BLaER1 treated with 17β-estradiol and CSF1 and Interleukin-3, amounts not matched to agents 10 nM and 100 nM (cell line): ENCODE measurements at regions not wholly inside any gene's neighbourhood (a gene's known extent, or its start where the extent isn't known, plus 50 kb on each side); places are given as distances from the start of the nearest gene placed in this dataset.
"Not testable (repeated sequence)": the region's sequence is repeated elsewhere in the genome, so short reads cannot be mapped to it uniquely, and the experiment has no call there.

Experiments
- H3K27ac ChIP-seq, 11 experiments: shearing (Covaris generic); formaldehyde crosslinking; 2 replicates each; pipeline ENCODE4 v1.8.1; 2022
- H3K27me3 ChIP-seq, 11 experiments: shearing (Covaris generic); formaldehyde crosslinking; 2 replicates each; pipeline ENCODE4 v1.8.1; 2022
- H3K36me3 ChIP-seq, 11 experiments: shearing (Covaris generic); formaldehyde crosslinking; 2 replicates each; pipeline ENCODE4 v1.8.1; 2022
- H3K4me1 ChIP-seq, 10 experiments: shearing (Covaris generic); formaldehyde crosslinking; 2 replicates each; pipeline ENCODE4 v1.8.1; 2022
- H3K4me2 ChIP-seq, 11 experiments: shearing (Covaris generic); formaldehyde crosslinking; 2 replicates each; pipeline ENCODE4 v1.8.1; 2022
- H3K4me3 ChIP-seq, 10 experiments: shearing (Covaris generic); formaldehyde crosslinking; 2 replicates each; pipeline ENCODE4 v1.8.1; 2022
- H3K9ac ChIP-seq, 11 experiments: shearing (Covaris generic); formaldehyde crosslinking; 2 replicates each; pipeline ENCODE4 v1.8.1; 2022
- H3K9me3 ChIP-seq, 11 experiments: shearing (Covaris generic); formaldehyde crosslinking; replicated peaks in 1 of 11; 2 replicates each; pipeline ENCODE4 v1.8.1; 2022
- H4K20me1 ChIP-seq, 11 experiments: shearing (Covaris generic); formaldehyde crosslinking; 2 replicates each; pipeline ENCODE4 v1.8.1; 2022
- Cebpa-rat ChIP-seq, 11 experiments: shearing (Covaris generic); IDR thresholded peaks; 2 replicates each; pipeline ENCODE4 v1.8.1; 2022

DNA sequence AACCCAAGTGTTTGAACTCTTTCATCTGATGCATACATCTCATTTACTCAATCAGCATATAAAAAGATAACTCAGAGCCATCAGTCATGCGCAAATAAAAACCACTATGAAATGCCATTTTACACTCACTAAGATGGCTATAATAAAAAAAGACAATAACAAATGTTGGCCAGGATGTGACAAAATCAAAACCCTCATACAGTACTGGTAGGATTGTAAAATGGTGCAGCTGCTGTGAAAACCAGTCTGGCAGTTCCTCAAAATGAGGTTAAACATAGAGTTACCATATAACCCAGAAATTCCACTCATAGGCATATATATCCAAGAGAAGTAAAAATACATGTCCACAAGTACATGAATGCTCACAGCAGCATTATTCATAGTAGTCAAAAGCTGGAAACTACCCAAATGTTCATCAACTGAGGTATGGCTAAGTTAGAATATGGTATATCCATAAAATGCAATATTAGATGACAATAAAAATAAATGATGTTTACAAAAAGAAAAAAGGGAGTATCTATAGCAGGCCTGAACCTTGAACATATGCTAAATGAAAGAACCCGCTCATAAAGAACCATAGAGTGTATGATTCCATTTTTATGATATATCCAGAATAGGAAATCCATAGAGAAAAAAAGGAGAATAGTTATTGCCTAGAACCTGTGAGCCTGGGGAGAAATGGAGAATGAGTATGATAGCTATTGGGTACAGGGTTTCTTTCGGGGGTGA, 265.1 kb downstream of the SIPA1L2 start:
- TF ChIP-seq Cebpa-rat (IDR thresholded peaks at IDR 0.05): no peak
- no peak overlapping the region for H3K27ac ChIP-seq
- H3K27me3 ChIP-seq: no peaks in the 10 kb centered on the region
- H3K4me1 ChIP-seq: 0 out of 20 replicates have a peak, but pooled peaks cover 0 to 4% (median 0%) of the 10 kb centered on the region in 10 experiments
- no peak overlapping the region for H3K4me2 ChIP-seq
- no peak overlapping the region for H3K4me3 ChIP-seq
- no peaks in the 10 kb centered on the region for H3K9me3 ChIP-seq
- H4K20me1 ChIP-seq: no peaks in the 10 kb centered on the region
- H3K9ac ChIP-seq: no peak overlapping the region
- no peaks in the 10 kb centered on the region for H3K36me3 ChIP-seq

DNA sequence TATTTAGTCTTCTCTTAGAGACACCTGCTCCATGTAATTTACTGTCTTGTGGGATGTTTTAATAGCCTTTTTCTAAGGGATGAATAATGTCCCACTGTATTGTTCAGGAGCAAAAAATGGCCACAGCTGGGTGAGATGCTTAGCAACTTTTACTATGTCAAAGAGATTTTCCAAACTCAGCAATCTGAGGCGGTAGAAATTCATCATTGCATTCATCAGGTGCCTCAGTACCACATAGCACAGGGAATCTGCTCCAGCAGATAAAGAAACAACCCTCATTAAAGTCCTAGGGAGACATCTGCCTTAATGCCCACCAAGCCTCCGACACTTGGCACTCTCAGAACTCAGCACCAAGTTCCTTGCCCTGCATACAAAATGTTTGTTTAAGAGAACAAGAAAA, 266.9 kb downstream of the SIPA1L2 start:
- Histone ChIP-seq H3K27ac (no peak overlapping the region), H3K4me3 (no peak overlapping the region), H3K9me3 (no peaks in the 10 kb centered on the region), H3K4me2 (no peak overlapping the region), H3K9ac (no peak overlapping the region), H3K36me3 (no peaks in the 10 kb centered on the region), H3K27me3 (no peaks in the 10 kb centered on the region), H4K20me1 (no peaks in the 10 kb centered on the region), H3K4me1 (no peaks in the 10 kb centered on the region)
- no peak for TF ChIP-seq Cebpa-rat (IDR thresholded peaks at IDR 0.05)

DNA sequence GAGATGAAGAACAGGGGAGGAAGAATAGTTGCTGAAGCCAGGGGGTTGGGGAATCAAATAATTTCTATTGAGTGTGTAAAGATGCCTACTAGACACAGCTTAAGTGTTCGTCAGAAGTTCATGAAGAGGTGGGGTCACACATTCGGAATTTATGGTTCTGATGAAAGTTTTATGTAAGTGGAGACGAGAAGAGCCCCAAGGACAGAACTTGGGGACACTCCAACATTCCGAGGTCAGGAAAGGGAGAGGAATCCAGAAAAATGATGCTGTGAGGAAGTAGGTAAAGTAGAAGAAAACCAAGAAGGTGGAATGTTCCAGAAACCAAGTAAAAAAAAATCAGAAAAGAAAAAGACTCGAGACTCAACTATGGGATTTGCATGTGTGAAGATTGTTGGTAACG, 272.5 kb downstream of the SIPA1L2 start:
- no peak overlapping the region for H3K27ac ChIP-seq
- H3K9me3 ChIP-seq: no peaks in the 10 kb centered on the region
- no peaks in the 10 kb centered on the region for H3K36me3 ChIP-seq
- H4K20me1 ChIP-seq: no peaks in the 10 kb centered on the region
- no peak overlapping the region for H3K9ac ChIP-seq
- TF ChIP-seq Cebpa-rat (IDR thresholded peaks at IDR 0.05): no peak
- no peak overlapping the region for H3K4me2 ChIP-seq
- H3K4me1 ChIP-seq: no peaks in the 10 kb centered on the region
- no peak overlapping the region for H3K4me3 ChIP-seq
- no peaks in the 10 kb centered on the region for H3K27me3 ChIP-seq

DNA sequence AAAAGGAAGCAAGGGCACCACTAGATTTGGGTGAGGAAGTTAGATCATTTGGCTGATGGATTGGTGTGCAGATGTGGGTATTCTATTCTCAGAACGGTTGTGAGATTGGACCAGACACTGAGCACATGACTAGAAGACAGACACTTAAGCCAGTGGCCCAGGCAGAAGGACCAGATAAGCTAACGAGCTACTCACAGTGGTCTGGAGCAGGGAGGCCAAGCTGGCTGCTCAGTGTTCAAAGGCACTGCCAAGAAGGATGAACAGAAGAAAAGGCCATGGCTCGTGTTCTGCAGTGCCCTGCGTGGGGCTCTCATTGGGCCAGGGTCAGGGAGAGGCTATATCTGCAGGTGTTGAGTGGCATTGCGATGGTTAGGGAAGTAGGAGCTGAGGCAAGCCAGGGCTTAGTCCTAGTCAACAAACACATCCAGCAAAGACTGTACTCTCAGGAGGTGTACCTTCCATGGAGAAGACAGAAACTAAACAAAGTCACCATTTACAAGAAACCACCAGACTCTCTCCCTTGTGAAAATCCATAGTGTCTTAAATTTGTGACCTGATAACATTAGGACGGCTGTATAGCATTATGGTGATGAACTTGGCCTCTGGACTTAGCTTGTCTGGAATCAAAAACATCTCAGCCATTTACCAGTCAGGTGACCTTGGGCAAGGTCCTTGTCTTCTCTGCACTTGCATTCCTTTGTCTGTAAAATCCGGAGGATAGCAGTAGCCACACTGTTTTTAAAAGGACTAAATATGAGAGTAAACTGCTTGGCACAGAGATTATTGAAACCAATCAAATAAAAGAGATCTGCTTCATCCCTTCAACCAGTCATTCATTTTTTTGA, 274.5 kb downstream of the SIPA1L2 start:
- Histone ChIP-seq H3K4me2 (no peak overlapping the region), H3K4me3 (no peak overlapping the region), H4K20me1 (no peaks in the 10 kb centered on the region), H3K27me3 (no peaks in the 10 kb centered on the region), H3K9ac (no peak overlapping the region), H3K36me3 (no peaks in the 10 kb centered on the region), H3K4me1 (no peaks in the 10 kb centered on the region), H3K9me3 (no peaks in the 10 kb centered on the region), H3K27ac (no peak overlapping the region)
- TF ChIP-seq Cebpa-rat (IDR thresholded peaks at IDR 0.05): no peak

DNA sequence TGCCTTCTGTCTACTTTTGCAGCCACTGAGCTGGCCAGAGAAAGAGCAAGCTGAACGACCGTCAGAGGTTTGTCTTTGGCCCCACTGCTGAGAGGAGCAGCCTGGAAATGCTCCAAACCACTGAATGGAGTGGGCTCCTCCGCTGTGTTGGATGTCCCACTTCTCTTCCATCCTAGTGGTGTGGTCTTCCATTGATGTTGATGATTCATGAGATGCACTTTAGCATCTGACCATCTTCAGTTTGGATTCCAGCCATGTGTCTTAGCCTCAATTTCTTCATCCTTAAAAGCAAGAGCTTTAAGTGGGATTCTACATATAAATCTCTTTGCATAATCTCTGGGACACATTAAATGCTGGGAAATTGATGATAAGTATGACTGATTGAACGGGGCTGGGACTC, 276.9 kb downstream of the SIPA1L2 start:
- Histone ChIP-seq H4K20me1 (no peaks in the 10 kb centered on the region), H3K9ac (no peak overlapping the region), H3K9me3 (no peaks in the 10 kb centered on the region), H3K27ac (no peak overlapping the region), H3K4me3 (no peak overlapping the region), H3K36me3 (no peaks in the 10 kb centered on the region), H3K4me2 (no peak overlapping the region), H3K27me3 (no peaks in the 10 kb centered on the region), H3K4me1 (no peaks in the 10 kb centered on the region)
- no peak for TF ChIP-seq Cebpa-rat (IDR thresholded peaks at IDR 0.05)

DNA sequence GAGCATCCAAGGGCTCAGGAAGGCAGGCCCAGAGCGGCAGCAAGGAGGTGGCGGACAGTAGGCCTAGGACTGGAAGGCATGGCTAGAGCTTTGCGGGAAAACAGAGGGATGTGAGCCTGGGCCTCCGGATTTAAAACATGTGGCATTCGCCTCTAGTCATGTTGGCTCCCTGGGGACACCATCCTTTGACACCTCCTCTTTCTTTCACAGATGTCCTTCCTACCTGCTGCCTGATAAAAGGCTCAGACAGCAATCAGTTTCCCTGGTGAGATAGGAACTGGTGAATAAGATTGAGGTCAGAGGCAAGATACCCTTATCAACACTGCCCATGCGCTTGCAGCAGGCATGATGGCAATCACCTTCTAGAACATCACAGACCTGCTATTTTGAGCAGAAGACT, 277.6 kb downstream of the SIPA1L2 start:
- Histone ChIP-seq H3K9me3 (no peaks in the 10 kb centered on the region), H3K27ac (no peak overlapping the region), H3K27me3 (no peaks in the 10 kb centered on the region), H3K4me3 (no peak overlapping the region), H3K4me1 (no peaks in the 10 kb centered on the region), H3K9ac (no peak overlapping the region), H3K4me2 (no peak overlapping the region), H3K36me3 (no peaks in the 10 kb centered on the region), H4K20me1 (no peaks in the 10 kb centered on the region)
- TF ChIP-seq Cebpa-rat (IDR thresholded peaks at IDR 0.05): no peak

DNA sequence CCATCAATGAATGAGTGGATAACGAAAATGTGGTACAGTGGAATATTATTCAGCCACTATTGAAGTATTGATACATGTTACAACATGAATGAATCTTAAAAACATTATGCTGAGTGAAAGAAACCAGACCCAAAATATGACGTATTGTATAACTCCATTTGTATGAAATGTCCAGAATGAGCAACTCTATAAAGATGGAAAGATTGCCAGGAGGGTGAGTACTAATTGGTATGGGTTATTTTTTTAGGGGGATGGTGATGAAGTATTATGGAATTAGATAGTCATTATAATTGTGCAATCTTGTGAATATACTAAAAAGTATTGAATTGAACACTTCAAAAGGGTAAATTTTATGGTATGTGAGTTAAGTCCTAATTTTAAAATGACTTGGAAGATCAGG, 278.6 kb downstream of the SIPA1L2 start:
- no peaks in the 10 kb centered on the region for H4K20me1 ChIP-seq
- peaks cover 0 to 2% (median 0%) of the 10 kb centered on the region in 11 experiments; a peak in 2 of 22 replicates for H3K9me3 ChIP-seq
- no peaks in the 10 kb centered on the region for H3K4me1 ChIP-seq
- no peaks in the 10 kb centered on the region for H3K27me3 ChIP-seq
- H3K9ac ChIP-seq: no peak overlapping the region
- H3K4me3 ChIP-seq: no peak overlapping the region
- no peak overlapping the region for H3K4me2 ChIP-seq
- no peaks in the 10 kb centered on the region for H3K36me3 ChIP-seq
- no peak for TF ChIP-seq Cebpa-rat (IDR thresholded peaks at IDR 0.05)
- H3K27ac ChIP-seq: no peak overlapping the region

DNA sequence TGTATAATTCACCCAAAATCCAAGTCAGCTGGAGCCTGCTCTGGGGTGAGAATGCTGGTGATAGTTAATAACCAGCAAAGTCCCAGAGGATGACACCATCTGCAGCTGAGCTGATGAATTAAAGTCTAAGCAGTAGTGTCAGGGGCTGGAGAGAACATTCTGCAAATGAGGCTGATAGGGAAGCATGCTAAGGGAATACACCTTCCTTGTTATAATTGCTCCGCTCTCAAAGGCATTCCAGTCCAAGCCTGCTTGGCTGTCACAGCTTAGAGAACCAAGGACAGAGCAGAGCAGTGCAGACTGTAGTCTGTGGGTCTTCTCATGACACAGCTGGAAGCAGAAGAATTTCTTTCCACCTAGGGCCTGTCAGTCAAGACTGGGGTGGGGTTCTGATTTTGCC, 283.1 kb downstream of the SIPA1L2 start:
- Histone ChIP-seq H4K20me1 (no peaks in the 10 kb centered on the region), H3K4me1 (no peaks in the 10 kb centered on the region), H3K9ac (no peak overlapping the region), H3K4me2 (no peak overlapping the region), H3K27ac (no peak overlapping the region), H3K36me3 (no peaks in the 10 kb centered on the region), H3K4me3 (no peak overlapping the region), H3K27me3 (no peaks in the 10 kb centered on the region), H3K9me3 (peaks cover 12 to 22% (median 14%) of the 10 kb centered on the region in 11 experiments; a peak in 21 of 22 replicates)
- TF ChIP-seq Cebpa-rat (IDR thresholded peaks at IDR 0.05): no peak

DNA sequence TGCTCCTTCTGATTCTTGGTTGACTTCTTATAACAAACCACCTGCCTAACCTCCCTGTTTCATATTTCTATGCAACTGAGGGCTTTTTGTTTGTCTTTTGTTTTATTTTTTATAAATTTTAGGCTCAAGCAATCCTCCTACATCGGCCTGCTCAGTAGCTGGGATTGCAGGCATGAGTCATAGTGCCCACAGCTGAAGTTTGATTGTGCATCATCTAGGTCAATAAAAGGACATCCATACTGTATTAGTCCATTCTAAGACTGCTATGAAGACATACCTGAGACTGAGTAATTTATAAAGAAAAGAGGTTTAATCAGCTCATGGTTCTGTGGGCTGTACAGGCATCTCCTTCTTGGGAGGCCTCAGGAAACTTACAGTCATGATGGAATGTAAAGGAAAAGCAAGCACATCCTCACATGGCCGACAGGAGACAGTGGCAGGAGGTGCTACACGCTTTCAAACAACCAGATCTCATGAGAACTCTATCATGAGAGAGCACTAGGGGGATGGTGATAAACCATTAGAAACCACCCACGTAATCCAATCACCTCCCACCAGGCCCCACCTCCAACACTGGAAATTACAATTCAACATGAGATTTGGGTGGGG, 285.0 kb downstream of the SIPA1L2 start:
- TF ChIP-seq Cebpa-rat (IDR thresholded peaks at IDR 0.05): no peak
- no peaks in the 10 kb centered on the region for H4K20me1 ChIP-seq
- H3K27ac ChIP-seq: no peak overlapping the region
- no peaks in the 10 kb centered on the region for H3K27me3 ChIP-seq
- H3K4me3 ChIP-seq: no peak overlapping the region
- no peak overlapping the region for H3K9ac ChIP-seq
- H3K9me3 ChIP-seq: peaks cover 12 to 22% (median 14%) of the 10 kb centered on the region in 11 experiments; a peak in 21 of 22 replicates
- no peaks in the 10 kb centered on the region for H3K4me1 ChIP-seq
- H3K4me2 ChIP-seq: no peak overlapping the region
- no peaks in the 10 kb centered on the region for H3K36me3 ChIP-seq

DNA sequence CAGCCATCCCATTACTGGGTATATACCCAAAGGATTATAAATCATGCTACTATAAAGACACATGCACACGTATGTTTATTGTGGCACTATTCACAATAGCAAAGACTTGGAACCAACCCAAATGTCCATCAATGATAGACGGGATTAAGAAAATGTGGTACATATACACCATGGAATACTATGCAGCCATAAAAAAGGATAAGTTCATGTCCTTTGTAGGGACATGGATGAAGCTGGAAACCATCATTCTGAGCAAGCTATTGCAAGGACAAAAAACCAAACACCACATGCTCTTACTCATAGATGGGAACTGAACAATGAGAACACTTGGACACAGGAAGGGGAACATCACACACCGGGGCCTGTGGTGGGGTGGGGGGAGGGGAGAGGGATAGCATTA, 285.7 kb downstream of the SIPA1L2 start:
- H3K4me2 ChIP-seq, H3K9ac ChIP-seq, H3K27ac ChIP-seq, H3K4me1 ChIP-seq, H4K20me1 ChIP-seq, H3K4me3 ChIP-seq, H3K27me3 ChIP-seq, H3K36me3 ChIP-seq: not testable (repeated sequence)
- H3K9me3 ChIP-seq: peaks cover 12 to 22% (median 14%) of the 10 kb centered on the region in 11 experiments; a peak in 21 of 22 replicates
